PC-3 (cell line): ENCODE measurements at regions not wholly inside any gene's neighbourhood (a gene's known extent, or its start where the extent isn't known, plus 50 kb on each side); places are given as distances from the start of the nearest gene placed in this dataset.
"Not testable (repeated sequence)": the region's sequence is repeated elsewhere in the genome, so short reads cannot be mapped to it uniquely, and the experiment has no call there.

Source experiments
- ATAC-seq: fragments of 200-7000 bp; cut with Tn5 transposase; 2 replicates; pipeline ENCODE4 v1.9.1; 2020; ENCODE audit warnings: mild to moderate bottlenecking, moderate library complexity
- BruUV-seq: library from RNA; stranded (reverse); fragments of 400-500 nt; replicated peaks from 2 replicates; lab custom pipeline; 2021; lab: Mats Ljungman, UMichigan
- CTCF ChIA-PET: fragments of 300-600 bp; sonication (Branson Sonifier 250); formaldehyde crosslinking; loops from one replicate; lab custom pipeline; 2022; ENCODE audit warnings: antibody characterized with exemption; lab: Charles Lee
- POLR2A ChIA-PET: fragments of 300-600 bp; sonication (Branson Sonifier 250); formaldehyde crosslinking; loops from one replicate; lab custom pipeline; 2022; ENCODE audit warnings: antibody characterized with exemption; ENCODE audit not compliant: unreplicated experiment; lab: Charles Lee
- DNase-seq: peaks from one replicate; pipeline ENCODE4 v3.0.0-alpha.2; 2015
- H2AFZ ChIP-seq: fragments of 300-600 bp; sonication (generic); 2 replicates; pipeline ENCODE4 v1.6.0; 2016; ENCODE audit warnings: antibody characterized with exemption, low read length
- H3F3A ChIP-seq: fragments of 300-600 bp; sonication (generic); one replicate; pipeline ENCODE4 v1.6.0; 2017; ENCODE audit warnings: antibody characterized with exemption, low read length, control low read depth, mild to moderate bottlenecking; ENCODE audit not compliant: unreplicated experiment
- H3K27ac ChIP-seq: fragments of 300-600 bp; sonication (generic); 2 replicates; pipeline ENCODE4 v1.5.1; 2016; ENCODE audit warnings: mild to moderate bottlenecking, low read length
- H3K27me3 ChIP-seq: fragments of 300-600 bp; sonication (generic); 2 replicates; pipeline ENCODE4 v1.6.1; 2016; ENCODE audit warnings: low read length, mixed read lengths
- H3K36me3 ChIP-seq: fragments of 300-600 bp; sonication (generic); 2 replicates; pipeline ENCODE4 v1.6.1; 2016; ENCODE audit warnings: low read depth, mixed run types, low read length, mixed read lengths
- H3K4me1 ChIP-seq: fragments of 300-600 bp; sonication (generic); 2 replicates; pipeline ENCODE4 v1.5.1; 2016; ENCODE audit warnings: low read length; ENCODE audit not compliant: insufficient read depth
- H3K4me2 ChIP-seq: fragments of 300-600 bp; sonication (generic); 2 replicates; pipeline ENCODE4 v1.6.0; 2016; ENCODE audit warnings: low read length
- H3K4me3 ChIP-seq: fragments of 300-600 bp; sonication (generic); 2 replicates; pipeline ENCODE4 v1.5.1; 2016; ENCODE audit warnings: mild to moderate bottlenecking, low read length, mixed read lengths
- H3K79me2 ChIP-seq: fragments of 300-600 bp; sonication (generic); 2 replicates; pipeline ENCODE4 v1.6.1; 2017; ENCODE audit warnings: low read length, mixed read lengths
- H3K9ac ChIP-seq: fragments of 300-600 bp; sonication (generic); 2 replicates; pipeline ENCODE4 v1.6.0; 2016; ENCODE audit warnings: mild to moderate bottlenecking, low read length
- H3K9me2 ChIP-seq: fragments of 300-600 bp; sonication (generic); replicated peaks from 2 replicates; pipeline ENCODE4 v1.6.1; 2016; ENCODE audit warnings: mixed run types, low read length, mixed read lengths
- H3K9me3 ChIP-seq: fragments of 300-600 bp; sonication (generic); 2 replicates; pipeline ENCODE4 v1.6.1; 2016; ENCODE audit warnings: low read length, mixed read lengths
- H4K20me1 ChIP-seq: fragments of 300-600 bp; sonication (generic); 2 replicates; pipeline ENCODE4 v1.6.1; 2016; ENCODE audit warnings: low read length, mixed read lengths
- CTCF ChIP-seq: fragments of 300-600 bp; sonication (generic); conservative IDR thresholded peaks from 2 replicates; pipeline ENCODE4 v1.5.1; 2017; ENCODE audit warnings: antibody characterized with exemption, low read depth, mild to moderate bottlenecking, low read length
- EZH2 ChIP-seq: fragments of 300-600 bp; sonication (generic); IDR thresholded peaks from one replicate; pipeline ENCODE4 v1.6.1; 2017; ENCODE audit warnings: antibody characterized with exemption, mild to moderate bottlenecking, low read length; ENCODE audit not compliant: unreplicated experiment
- EZH2phosphoT487 ChIP-seq: fragments of 300-600 bp; sonication (generic); IDR thresholded peaks from 2 replicates; pipeline ENCODE4 v1.6.1; 2018; ENCODE audit warnings: mild to moderate bottlenecking, antibody characterized with exemption, low read length, borderline replicate concordance
- intact Hi-C: fragments of 100-400 bp; cut with micrococcal nuclease; formaldehyde crosslinking; loops from 2 replicates; pipeline ENCODE4 v1.9.0; 2023

DNA sequence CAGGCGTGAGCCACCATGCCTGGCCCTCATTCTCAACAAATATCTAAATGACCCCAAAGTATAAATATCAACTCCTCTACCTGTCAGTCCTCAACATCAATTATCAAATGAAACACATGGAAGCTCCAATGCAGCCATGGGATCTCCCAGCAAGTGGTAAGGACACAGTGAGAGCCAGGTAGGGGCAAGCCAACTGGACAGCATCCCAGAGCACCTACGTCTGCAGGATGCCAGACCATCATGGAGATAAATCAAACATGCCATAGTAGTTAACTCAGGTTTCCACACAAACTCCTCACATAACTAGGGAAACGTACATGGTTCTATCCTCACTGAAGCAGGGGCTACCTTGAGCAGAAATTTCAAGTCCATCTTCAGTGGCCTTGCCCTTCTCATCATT is 159.9 kb upstream of the MED14 start:
- ATAC-seq (no peak), DNase-seq (no peak)
- H3K36me3 ChIP-seq: no peaks in the 10 kb centered on the region
- no peaks in the 10 kb centered on the region for H3K9me3 ChIP-seq
- H3K9me2 ChIP-seq: no peaks in the 10 kb centered on the region
- no peak overlapping the region for H3K9ac ChIP-seq
- H3K79me2 ChIP-seq: no peaks in the 10 kb centered on the region
- peaks cover 21% of the 10 kb centered on the region for H3K4me1 ChIP-seq
- no peaks in the 10 kb centered on the region for H3F3A ChIP-seq
- no peaks in the 10 kb centered on the region for H4K20me1 ChIP-seq
- no peak overlapping the region for H3K4me3 ChIP-seq
- no TSS peak for BruUV-seq
- POLR2A ChIA-PET: no interaction called here
- no peaks in the 10 kb centered on the region for H3K27me3 ChIP-seq
- TF ChIP-seq EZH2: no peak
- no peak for TF ChIP-seq EZH2phosphoT487
- TF ChIP-seq CTCF: no peak
- CTCF ChIA-PET: no interaction called here
- no peak overlapping the region for H3K4me2 ChIP-seq
- H2AFZ ChIP-seq: no peak overlapping the region
- intact Hi-C loops: loop anchor here (10.0 kb wide), 1 partner anchor 120 kb away; no protein-coding TSS in a partner anchor
- H3K27ac ChIP-seq: no peak overlapping the region

DNA sequence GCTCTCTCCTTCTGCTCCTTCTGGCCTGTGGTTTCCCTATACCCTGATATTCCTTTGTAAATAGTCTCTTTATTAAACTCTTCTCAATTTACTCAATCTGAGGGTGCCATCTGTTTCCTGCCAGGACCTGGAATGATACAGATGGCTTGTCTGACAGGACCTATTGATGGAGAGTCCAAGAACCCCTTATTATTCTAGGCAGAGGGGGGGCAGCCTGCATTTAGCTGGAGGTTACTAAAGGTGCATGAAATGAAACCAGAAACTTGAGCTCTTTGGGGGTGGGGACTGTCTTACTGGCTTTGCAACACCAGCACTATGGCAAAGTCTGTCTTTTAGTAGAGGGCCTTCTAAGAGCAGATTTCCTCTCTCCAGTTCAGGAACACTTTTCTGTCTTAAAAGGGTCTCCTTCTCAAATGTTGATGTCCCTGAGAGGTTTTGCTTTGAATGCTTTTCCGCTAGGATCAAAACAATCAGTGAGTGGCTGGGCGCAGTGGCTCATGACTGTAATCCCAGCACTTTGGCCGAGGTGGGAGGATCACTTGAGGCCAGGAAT is 162.5 kb upstream of the MED14 start:
- no TSS peak for BruUV-seq
- H3K27me3 ChIP-seq: no peaks in the 10 kb centered on the region
- no peaks in the 10 kb centered on the region for H3K9me3 ChIP-seq
- H2AFZ ChIP-seq: no peak overlapping the region
- no peak overlapping the region for H3K4me2 ChIP-seq
- ChIA-PET POLR2A (no interaction called here), CTCF (no interaction called here)
- intact Hi-C loops: loop anchor here (10.0 kb wide), 1 partner anchor 117 kb away; no protein-coding TSS in a partner anchor
- ATAC-seq (no peak), DNase-seq (no peak)
- TF ChIP-seq EZH2 (no peak), CTCF (no peak), EZH2phosphoT487 (no peak)
- no peak overlapping the region for H3K9ac ChIP-seq
- H3K27ac ChIP-seq: no peak overlapping the region
- H3K9me2 ChIP-seq: no peaks in the 10 kb centered on the region
- no peaks in the 10 kb centered on the region for H3K36me3 ChIP-seq
- H3K4me3 ChIP-seq: no peak overlapping the region
- peaks cover 20% of the 10 kb centered on the region for H3K4me1 ChIP-seq
- H3K79me2 ChIP-seq: no peaks in the 10 kb centered on the region
- H4K20me1 ChIP-seq: no peaks in the 10 kb centered on the region
- H3F3A ChIP-seq: no peaks in the 10 kb centered on the region

DNA sequence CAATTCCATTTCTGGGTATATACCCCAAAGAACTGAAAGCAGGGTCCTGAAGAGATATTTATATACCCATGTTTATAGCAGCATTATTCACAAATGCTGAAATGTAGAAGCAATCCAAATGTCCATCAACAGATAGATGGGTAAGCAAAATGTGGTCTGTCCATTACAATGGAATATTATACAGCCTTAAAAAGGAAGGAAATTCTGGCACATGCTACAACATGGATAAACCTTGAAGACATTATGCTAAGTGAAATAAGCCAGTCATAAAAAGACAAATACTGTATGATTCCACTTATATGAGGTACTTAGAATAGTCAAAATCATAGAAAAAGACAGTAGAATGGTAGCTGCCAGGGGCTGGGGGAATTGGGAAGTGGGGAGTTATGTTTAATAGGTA is 169.4 kb upstream of the MED14 start:
- H3K9ac ChIP-seq, BruUV-seq, CTCF ChIA-PET, DNase-seq, H3K4me2 ChIP-seq, POLR2A ChIA-PET, H3K27ac ChIP-seq, H2AFZ ChIP-seq, H3K79me2 ChIP-seq, H3F3A ChIP-seq, H3K9me3 ChIP-seq, H3K9me2 ChIP-seq, H3K36me3 ChIP-seq, intact Hi-C loops, H4K20me1 ChIP-seq, H3K27me3 ChIP-seq, ATAC-seq, H3K4me3 ChIP-seq: not testable (repeated sequence)
- H3K4me1 ChIP-seq: peaks cover 21% of the 10 kb centered on the region
